WTC11 (cell line): ENCODE measurements at regions not wholly inside any gene's neighbourhood (a gene's known extent, or its start where the extent isn't known, plus 50 kb on each side); places are given as distances from the start of the nearest gene placed in this dataset.

Source experiments
- ATAC-seq: fragments of 200-7000 bp; cut with Tn5 transposase; 2 replicates; pipeline ENCODE4 v1.10.0; 2021; ENCODE audit warnings: mild to moderate bottlenecking, moderate library complexity
- CTCF ChIA-PET: fragments of 300-600 bp; sonication (Branson Sonifier 250); formaldehyde crosslinking; loops from one replicate; lab custom pipeline; 2021; ENCODE audit warnings: antibody characterized with exemption; lab: Charles Lee
- POLR2A ChIA-PET: fragments of 350-600 bp; sonication (Branson Sonifier 250); formaldehyde crosslinking; loops from one replicate; lab custom pipeline; 2021; ENCODE audit warnings: antibody characterized with exemption; lab: Charles Lee
- DNase-seq: peaks from one replicate; pipeline ENCODE4 v3.0.0; 2021; ENCODE audit warnings: low spot score
- H3K27ac Mint-ChIP-seq: 2 replicates; pipeline ENCODE4 v1.8.0; 2021; ENCODE audit warnings: mixed read lengths
- H3K27me3 Mint-ChIP-seq: 2 replicates; pipeline ENCODE4 v1.8.0; 2021; ENCODE audit warnings: low read depth, mild to moderate bottlenecking, moderate library complexity, mixed read lengths
- H3K36me3 Mint-ChIP-seq: 2 replicates; pipeline ENCODE4 v1.8.0; 2021; ENCODE audit warnings: mixed read lengths
- H3K4me1 Mint-ChIP-seq: 2 replicates; pipeline ENCODE4 v1.8.0; 2022; ENCODE audit warnings: mixed read lengths
- H3K4me3 Mint-ChIP-seq: 2 replicates; pipeline ENCODE4 v1.8.0; 2021; ENCODE audit warnings: mild to moderate bottlenecking, moderate library complexity, mixed read lengths
- H3K9me3 Mint-ChIP-seq: 2 replicates; pipeline ENCODE4 v1.8.0; 2021; ENCODE audit warnings: mixed read lengths
- ARID4B ChIP-seq: sonication (generic); formaldehyde crosslinking; IDR thresholded peaks from 2 replicates; pipeline ENCODE4 v1.8.0; 2023; ENCODE audit warnings: missing genetic modification reagents, mild to moderate bottlenecking, borderline replicate concordance
- ATF1 ChIP-seq: sonication (generic); formaldehyde crosslinking; IDR thresholded peaks from 2 replicates; pipeline ENCODE4 v1.8.1; 2023; ENCODE audit warnings: mild to moderate bottlenecking, moderate library complexity, missing genetic modification reagents
- CDX4 ChIP-seq: fragments of 250-450 bp; sonication (Bioruptor Pico); IDR thresholded peaks from 2 replicates; pipeline ENCODE4 v1.9.0; 2021; ENCODE audit warnings: moderate library complexity, mild to moderate bottlenecking, inconsistent platforms, borderline replicate concordance
- FOXP4 ChIP-seq: sonication (generic); formaldehyde crosslinking; IDR thresholded peaks from 2 replicates; pipeline ENCODE4 v1.8.0; 2022; ENCODE audit warnings: mild to moderate bottlenecking, missing genetic modification reagents
- GTF2I ChIP-seq: fragments of 250-450 bp; sonication (Bioruptor Pico); conservative IDR thresholded peaks from 2 replicates; pipeline ENCODE4 v1.4.0; 2021; ENCODE audit warnings: mild to moderate bottlenecking
- HMGA2 ChIP-seq: fragments of 250-450 bp; sonication (Bioruptor Pico); IDR thresholded peaks from 2 replicates; pipeline ENCODE4 v1.4.0; 2021; ENCODE audit warnings: mild to moderate bottlenecking, moderate library complexity
- JUN ChIP-seq: sonication (generic); formaldehyde crosslinking; IDR thresholded peaks from 2 replicates; pipeline ENCODE4 v1.8.0; 2023; ENCODE audit warnings: mild to moderate bottlenecking, missing genetic modification reagents
- MAX ChIP-seq: sonication (generic); formaldehyde crosslinking; IDR thresholded peaks from 2 replicates; pipeline ENCODE4 v1.8.0; 2022; ENCODE audit warnings: mild to moderate bottlenecking, missing genetic modification reagents
- MLX ChIP-seq: sonication (generic); formaldehyde crosslinking; IDR thresholded peaks from 2 replicates; pipeline ENCODE4 v1.8.1; 2023; ENCODE audit warnings: mild to moderate bottlenecking, missing genetic modification reagents, moderate library complexity
- OVOL2 ChIP-seq: fragments of 250-450 bp; sonication (Bioruptor Pico); IDR thresholded peaks from 2 replicates; pipeline ENCODE4 v1.9.0; 2021; ENCODE audit warnings: mild to moderate bottlenecking, borderline replicate concordance
- SMAD4 ChIP-seq: sonication (generic); formaldehyde crosslinking; IDR thresholded peaks from 2 replicates; pipeline ENCODE4 v1.8.0; 2022; ENCODE audit warnings: mild to moderate bottlenecking, missing genetic modification reagents
- SP1 ChIP-seq: sonication (generic); formaldehyde crosslinking; conservative IDR thresholded peaks from 2 replicates; pipeline ENCODE4 v1.8.1; 2022; ENCODE audit warnings: missing genetic modification reagents
- TP53 ChIP-seq: sonication (generic); formaldehyde crosslinking; IDR thresholded peaks from 2 replicates; pipeline ENCODE4 v1.8.1; 2023; ENCODE audit warnings: mild to moderate bottlenecking, missing genetic modification reagents
- USF2 ChIP-seq: sonication (generic); formaldehyde crosslinking; IDR thresholded peaks from 2 replicates; pipeline ENCODE4 v1.8.1; 2023; ENCODE audit warnings: mild to moderate bottlenecking, missing genetic modification reagents, moderate library complexity
- ZBTB43 ChIP-seq: sonication (generic); formaldehyde crosslinking; IDR thresholded peaks from 2 replicates; pipeline ENCODE4 v1.8.1; 2023; ENCODE audit warnings: mild to moderate bottlenecking, missing genetic modification reagents
- ZMAT4 ChIP-seq: fragments of 250-450 bp; sonication (Bioruptor Pico); IDR thresholded peaks from 2 replicates; pipeline ENCODE4 v1.9.0; 2021; ENCODE audit warnings: mild to moderate bottlenecking
- ZNF232 ChIP-seq: sonication (generic); formaldehyde crosslinking; IDR thresholded peaks from 2 replicates; pipeline ENCODE4 v1.8.0; 2022; ENCODE audit warnings: mild to moderate bottlenecking, missing genetic modification reagents
- ZNF281 ChIP-seq: sonication (generic); formaldehyde crosslinking; IDR thresholded peaks from 2 replicates; pipeline ENCODE4 v1.8.0; 2023; ENCODE audit warnings: mild to moderate bottlenecking, missing genetic modification reagents
- ZNF317 ChIP-seq: sonication (generic); formaldehyde crosslinking; IDR thresholded peaks from 2 replicates; pipeline ENCODE4 v1.8.1; 2023; ENCODE audit warnings: low read depth, mild to moderate bottlenecking, moderate library complexity, missing genetic modification reagents, borderline replicate concordance
- ZNF416 ChIP-seq: fragments of 250-450 bp; sonication (Bioruptor Pico); IDR thresholded peaks from 2 replicates; pipeline ENCODE4 v1.9.0; 2021; ENCODE audit warnings: mild to moderate bottlenecking, inconsistent platforms

GRCh38 chr6:140045116-140045515 lies 670.7 kb upstream of the CITED2 start:
- no peaks in the 10 kb centered on the region for H3K27me3 Mint-ChIP-seq
- H3K4me1 Mint-ChIP-seq: peaks cover 40% of the 10 kb centered on the region
- no peak overlapping the region for H3K4me3 Mint-ChIP-seq
- no peak overlapping the region for H3K27ac Mint-ChIP-seq
- ATAC-seq: no peak
- ChIA-PET POLR2A (no interaction called here), CTCF (no interaction called here)
- no peak for DNase-seq
- no peak for TF ChIP-seq TP53 (CRISPR knock-in tag)
- TF ChIP-seq SP1 (CRISPR knock-in tag): no peak
- TF ChIP-seq HMGA2 (CRISPR knock-in tag): no peak
- TF ChIP-seq ATF1: no peak
- TF ChIP-seq CDX4: no peak
- TF ChIP-seq ZMAT4 (CRISPR knock-in tag): no peak
- no peak for TF ChIP-seq GTF2I (CRISPR knock-in tag)
- TF ChIP-seq ZNF416 (CRISPR knock-in tag): no peak
- TF ChIP-seq SMAD4 (CRISPR knock-in tag): no peak
- no peak for TF ChIP-seq OVOL2 (CRISPR knock-in tag)
- TF ChIP-seq ZNF281 (CRISPR knock-in tag): no peak
- TF ChIP-seq ZNF232 (CRISPR knock-in tag): no peak
- no peak for TF ChIP-seq ZBTB43
- no peak for TF ChIP-seq USF2 (CRISPR knock-in tag)
- no peak for TF ChIP-seq FOXP4 (CRISPR knock-in tag)
- H3K36me3 Mint-ChIP-seq: no peaks in the 10 kb centered on the region
- no peaks in the 10 kb centered on the region for H3K9me3 Mint-ChIP-seq

GRCh38 chr6:140044626-140045025 lies 670.2 kb upstream of the CITED2 start:
- Mint-ChIP-seq H3K4me3 (no peak overlapping the region), H3K27ac (no peak overlapping the region), H3K9me3 (no peaks in the 10 kb centered on the region), H3K4me1 (peaks cover 35% of the 10 kb centered on the region), H3K36me3 (no peaks in the 10 kb centered on the region), H3K27me3 (no peaks in the 10 kb centered on the region)
- ATAC-seq (no peak), DNase-seq (no peak)
- CTCF ChIA-PET: interaction anchor here (1.7 kb wide), 1 partner anchor 8 kb away, joined by 8 read pairs; no protein-coding TSS in a partner anchor
- POLR2A ChIA-PET: no interaction called here
- TF ChIP-seq ZNF317 (no peak), MLX (CRISPR knock-in tag) (no peak), MAX (CRISPR knock-in tag) (no peak), JUN (CRISPR knock-in tag) (no peak), ARID4B (CRISPR knock-in tag) (no peak)
